ENCODE measurements at regions not wholly inside any gene's neighbourhood (a gene's known extent, or its start where the extent isn't known, plus 50 kb on each side); places are given as distances from the start of the nearest gene placed in this dataset.

GRCh38 chr10:84762754-84763394 lies 434.5 kb downstream of the CCSER2 start:
- H3K4me1 ChIP-seq (ENCODE audit: control insufficient read depth, extremely low read depth, insufficient read depth, low read length): no peaks in the 10 kb centered on the region
- DNase-seq (ENCODE audit: low read depth in 2 of 2): no peak
- H3K9me3 ChIP-seq (ENCODE audit: control insufficient read depth, insufficient read depth, low read depth, low read length): no peaks in the 10 kb centered on the region
- no peaks in the 10 kb centered on the region for H3K36me3 ChIP-seq (ENCODE audit: control insufficient read depth, insufficient read depth, low read length)
- no peak for TF ChIP-seq EZH2 (IDR thresholded peaks at IDR 0.05; ENCODE audit: low read length, missing control alignments)
- TF ChIP-seq, protein P1, sequence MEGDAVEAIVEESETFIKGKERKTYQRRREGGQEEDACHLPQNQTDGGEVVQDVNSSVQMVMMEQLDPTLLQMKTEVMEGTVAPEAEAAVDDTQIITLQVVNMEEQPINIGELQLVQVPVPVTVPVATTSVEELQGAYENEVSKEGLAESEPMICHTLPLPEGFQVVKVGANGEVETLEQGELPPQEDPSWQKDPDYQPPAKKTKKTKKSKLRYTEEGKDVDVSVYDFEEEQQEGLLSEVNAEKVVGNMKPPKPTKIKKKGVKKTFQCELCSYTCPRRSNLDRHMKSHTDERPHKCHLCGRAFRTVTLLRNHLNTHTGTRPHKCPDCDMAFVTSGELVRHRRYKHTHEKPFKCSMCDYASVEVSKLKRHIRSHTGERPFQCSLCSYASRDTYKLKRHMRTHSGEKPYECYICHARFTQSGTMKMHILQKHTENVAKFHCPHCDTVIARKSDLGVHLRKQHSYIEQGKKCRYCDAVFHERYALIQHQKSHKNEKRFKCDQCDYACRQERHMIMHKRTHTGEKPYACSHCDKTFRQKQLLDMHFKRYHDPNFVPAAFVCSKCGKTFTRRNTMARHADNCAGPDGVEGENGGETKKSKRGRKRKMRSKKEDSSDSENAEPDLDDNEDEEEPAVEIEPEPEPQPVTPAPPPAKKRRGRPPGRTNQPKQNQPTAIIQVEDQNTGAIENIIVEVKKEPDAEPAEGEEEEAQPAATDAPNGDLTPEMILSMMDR (conservative IDR thresholded peaks at IDR 0.05 in 1 of 2, IDR thresholded peaks at IDR 0.05 in 1 of 2; ENCODE audit: low read depth in 1 of 2, low read length in 2 of 2): no peak
- no peak overlapping the region for H3K9ac ChIP-seq (ENCODE audit: insufficient read depth, low read length)
- H2AFZ ChIP-seq (ENCODE audit: low read length): no peak overlapping the region
- H3K27me3 ChIP-seq (ENCODE audit: control insufficient read depth, insufficient read depth, low read length): no peaks in the 10 kb centered on the region
- no peak overlapping the region for H3K27ac ChIP-seq (ENCODE audit: insufficient read depth, low read length)
- H3K4me3 ChIP-seq (replicated peaks in 1 of 4; ENCODE audit: control extremely low read depth in 1 of 4, insufficient read depth in 1 of 4, low read depth in 3 of 4, low read length in 4 of 4): no peak overlapping the region
- no peaks in the 10 kb centered on the region for H4K20me1 ChIP-seq (ENCODE audit: control insufficient read depth, extremely low read depth, insufficient read depth, low read length)
- H3K4me2 ChIP-seq (ENCODE audit: extremely low read depth, insufficient read depth, low read length): no peak overlapping the region
- no peaks in the 10 kb centered on the region for H3K79me2 ChIP-seq (ENCODE audit: control insufficient read depth, insufficient read depth, low read length)

DNA sequence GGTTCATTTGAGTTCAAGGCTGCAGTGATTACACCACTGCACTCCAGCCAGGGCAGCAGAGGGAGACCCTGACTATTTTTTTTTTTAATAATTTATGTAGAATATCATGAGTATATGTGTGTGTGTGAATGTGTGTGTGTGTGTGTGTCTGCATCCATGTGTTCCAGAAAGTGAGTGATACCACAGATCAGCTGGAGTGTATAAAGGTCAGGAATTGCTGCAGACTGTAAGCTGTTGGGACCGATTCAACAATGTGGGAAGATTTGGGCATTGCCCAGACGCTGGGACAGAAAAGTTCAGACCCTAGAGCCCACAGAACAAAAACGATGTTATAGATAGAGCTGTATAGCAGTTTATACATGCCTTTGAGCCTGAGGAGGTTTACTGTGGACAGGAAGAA lies 435.6 kb downstream of the CCSER2 start:
- no peaks in the 10 kb centered on the region for H4K20me1 ChIP-seq (ENCODE audit: control insufficient read depth, extremely low read depth, insufficient read depth, low read length)
- no peaks in the 10 kb centered on the region for H3K36me3 ChIP-seq (ENCODE audit: control insufficient read depth, insufficient read depth, low read length)
- TF ChIP-seq, protein P1 (conservative IDR thresholded peaks at IDR 0.05 in 1 of 2, IDR thresholded peaks at IDR 0.05 in 1 of 2; ENCODE audit: low read depth in 1 of 2, low read length in 2 of 2): no peak
- no peak for TF ChIP-seq EZH2 (IDR thresholded peaks at IDR 0.05; ENCODE audit: low read length, missing control alignments)
- H3K4me2 ChIP-seq (ENCODE audit: extremely low read depth, insufficient read depth, low read length): no peak overlapping the region
- H3K9ac ChIP-seq (ENCODE audit: insufficient read depth, low read length): no peak overlapping the region
- no peak for DNase-seq (ENCODE audit: low read depth in 2 of 2)
- H3K4me3 ChIP-seq (replicated peaks in 1 of 4; ENCODE audit: control extremely low read depth in 1 of 4, insufficient read depth in 1 of 4, low read depth in 3 of 4, low read length in 4 of 4): no peak overlapping the region
- no peaks in the 10 kb centered on the region for H3K27me3 ChIP-seq (ENCODE audit: control insufficient read depth, insufficient read depth, low read length)
- no peak overlapping the region for H2AFZ ChIP-seq (ENCODE audit: low read length)
- no peak overlapping the region for H3K27ac ChIP-seq (ENCODE audit: insufficient read depth, low read length)
- no peaks in the 10 kb centered on the region for H3K9me3 ChIP-seq (ENCODE audit: control insufficient read depth, insufficient read depth, low read depth, low read length)
- H3K4me1 ChIP-seq (ENCODE audit: control insufficient read depth, extremely low read depth, insufficient read depth, low read length): no peaks in the 10 kb centered on the region
- no peaks in the 10 kb centered on the region for H3K79me2 ChIP-seq (ENCODE audit: control insufficient read depth, insufficient read depth, low read length)

DNA sequence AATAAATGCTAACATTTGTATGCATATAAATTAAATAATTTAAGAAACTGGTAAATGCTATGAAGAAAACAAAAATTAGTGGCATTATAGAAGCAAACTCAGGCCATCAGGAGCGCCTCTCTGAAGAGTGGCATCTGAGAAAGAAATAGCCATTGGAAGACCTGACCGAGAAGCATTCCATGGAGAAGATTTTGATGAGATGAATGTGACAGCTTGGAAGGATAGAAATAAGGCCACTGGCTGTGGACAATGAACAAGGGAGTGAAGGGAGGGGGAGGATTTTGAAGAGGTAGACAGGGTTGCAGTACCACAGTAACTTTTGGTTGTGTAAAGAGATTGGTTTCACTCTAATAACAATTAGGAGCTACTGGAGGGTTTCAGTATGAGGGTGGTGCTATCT lies 436.7 kb downstream of the CCSER2 start:
- TF ChIP-seq, protein P1 (conservative IDR thresholded peaks at IDR 0.05 in 1 of 2, IDR thresholded peaks at IDR 0.05 in 1 of 2; ENCODE audit: low read depth in 1 of 2, low read length in 2 of 2): no peak
- no peak for TF ChIP-seq EZH2 (IDR thresholded peaks at IDR 0.05; ENCODE audit: low read length, missing control alignments)
- Histone ChIP-seq H3K27ac (ENCODE audit: insufficient read depth, low read length) (no peak overlapping the region), H3K9ac (ENCODE audit: insufficient read depth, low read length) (no peak overlapping the region), H3K27me3 (ENCODE audit: control insufficient read depth, insufficient read depth, low read length) (no peaks in the 10 kb centered on the region), H3K4me2 (ENCODE audit: extremely low read depth, insufficient read depth, low read length) (no peak overlapping the region), H2AFZ (ENCODE audit: low read length) (no peak overlapping the region), H4K20me1 (ENCODE audit: control insufficient read depth, extremely low read depth, insufficient read depth, low read length) (no peaks in the 10 kb centered on the region), H3K4me3 (replicated peaks in 1 of 4; ENCODE audit: control extremely low read depth in 1 of 4, insufficient read depth in 1 of 4, low read depth in 3 of 4, low read length in 4 of 4) (no peak overlapping the region), H3K36me3 (ENCODE audit: control insufficient read depth, insufficient read depth, low read length) (no peaks in the 10 kb centered on the region), H3K4me1 (ENCODE audit: control insufficient read depth, extremely low read depth, insufficient read depth, low read length) (no peaks in the 10 kb centered on the region), H3K79me2 (ENCODE audit: control insufficient read depth, insufficient read depth, low read length) (no peaks in the 10 kb centered on the region), H3K9me3 (ENCODE audit: control insufficient read depth, insufficient read depth, low read depth, low read length) (no peaks in the 10 kb centered on the region)
- no peak for DNase-seq (ENCODE audit: low read depth in 2 of 2)

Measured in fibroblast of lung (primary cell).